Esophagus muscularis mucosa (tissue), 4 donors: ENCODE measurements at regions not wholly inside any gene's neighbourhood (a gene's known extent, or its start where the extent isn't known, plus 50 kb on each side); places are given as distances from the start of the nearest gene placed in this dataset.

Source experiments
- DNase-seq: peaks from one replicate; pipeline ENCODE4 v3.0.0-alpha.2; 2017; ENCODE audit errors: extremely low spot score
- H3K27ac ChIP-seq, 4 donors: fragments of 200-600 bp; sonication (generic); replicated peaks in 1 of 4; 1 replicate in 3 of 4; 2 replicates in 1 of 4; pipeline ENCODE4 v1.5.1; 2016 to 2019; ENCODE audit warnings: mild to moderate bottlenecking in 1 of 4
- H3K27me3 ChIP-seq, 4 donors: fragments of 200-600 bp; sonication (generic); one replicate each; pipeline versions ENCODE4 v1.5.1 to v1.6.0; 2016 to 2019
- H3K36me3 ChIP-seq, 4 donors: fragments of 200-600 bp; sonication (generic); one replicate each; pipeline ENCODE4 v1.5.1; 2016 to 2019
- H3K4me1 ChIP-seq, 4 donors: fragments of 200-600 bp; sonication (generic); one replicate each; pipeline ENCODE4 v1.5.1; 2016 to 2019
- H3K4me3 ChIP-seq, 4 donors: fragments of 200-600 bp; sonication (generic); 1 replicate in 2 of 4; 2 replicates in 2 of 4; pipeline ENCODE4 v1.5.1; 2016 to 2019; ENCODE audit warnings: mild to moderate bottlenecking in 4 of 4, moderate library complexity in 1 of 4
- H3K9me3 ChIP-seq, 4 donors: fragments of 200-600 bp; sonication (generic); 1 replicate in 3 of 4; 2 replicates in 1 of 4; pipeline ENCODE4 v1.5.1; 2016 to 2019
- EP300 ChIP-seq: sonication (generic); formaldehyde crosslinking; IDR thresholded peaks from one replicate; pipeline ENCODE4 v1.6.1; 2017; ENCODE audit warnings: antibody characterized with exemption
- POLR2A ChIP-seq: fragments of 450-650 bp; IDR thresholded peaks from one replicate; pipeline ENCODE4 v1.6.1; 2017; ENCODE audit warnings: antibody characterized with exemption, moderate library complexity, mild to moderate bottlenecking, low read depth
- POLR2AphosphoS5 ChIP-seq, 2 donors: sonication (generic); formaldehyde crosslinking; IDR thresholded peaks; one replicate each; pipeline ENCODE4 v1.6.1; 2017; ENCODE audit warnings: antibody characterized with exemption in 2 of 2
- WGBS: methylation state at CpG from one replicate; pipeline ENCODE4 v1.1.5; 2018; 5-methylcytosine and 5-hydroxymethylcytosine counted together
- intact Hi-C: fragments of 100-400 bp; cut with DNase I; formaldehyde crosslinking; loops from one replicate; pipeline ENCODE4 v1.15.1; 2023
- TF ChIP-seq, protein P1 (sequence below), 3 experiments: fragments of 200-600 bp in 2 of 3; fragments of 450-650 bp in 1 of 3; sonication (generic) in 2 of 3; IDR thresholded peaks; one replicate each; pipeline ENCODE4 v1.5.1; 2017 to 2019; ENCODE audit warnings: antibody characterized with exemption in 3 of 3, mild to moderate bottlenecking in 2 of 3, moderate library complexity in 1 of 3

DNA sequence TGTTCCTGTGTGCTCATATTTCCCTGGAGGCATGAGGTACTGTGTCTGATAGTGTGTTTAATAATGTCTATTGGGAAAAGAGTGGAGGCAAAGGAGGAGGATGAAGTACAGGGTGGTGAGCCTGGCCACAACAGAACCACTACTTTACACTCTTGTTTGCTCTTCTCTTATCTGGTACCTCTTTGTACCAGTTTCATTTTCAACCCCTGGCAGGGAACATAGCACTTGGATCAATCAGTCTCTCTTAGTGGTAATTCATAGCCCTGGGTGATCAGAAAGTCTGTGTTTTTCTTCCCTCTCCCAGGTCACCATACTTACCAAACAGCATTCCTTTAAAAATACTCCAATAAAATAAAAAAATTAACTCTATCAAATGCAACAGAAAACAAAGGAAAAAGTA, 105.4 kb downstream of the DMRT2 start:
- Histone ChIP-seq H3K9me3 (no peaks in the 10 kb centered on the region), H3K4me1 (no peaks in the 10 kb centered on the region), H3K27me3 (no peaks in the 10 kb centered on the region), H3K36me3 (no peaks in the 10 kb centered on the region), H3K4me3 (no peak overlapping the region), H3K27ac (no peak overlapping the region)
- intact Hi-C loops: no loop called here
- DNase-seq: no peak
- TF ChIP-seq POLR2A (no peak), EP300 (no peak), POLR2AphosphoS5 (IDR thresholded peaks at IDR 0.05) (no peak)
- TF ChIP-seq, protein P1, sequence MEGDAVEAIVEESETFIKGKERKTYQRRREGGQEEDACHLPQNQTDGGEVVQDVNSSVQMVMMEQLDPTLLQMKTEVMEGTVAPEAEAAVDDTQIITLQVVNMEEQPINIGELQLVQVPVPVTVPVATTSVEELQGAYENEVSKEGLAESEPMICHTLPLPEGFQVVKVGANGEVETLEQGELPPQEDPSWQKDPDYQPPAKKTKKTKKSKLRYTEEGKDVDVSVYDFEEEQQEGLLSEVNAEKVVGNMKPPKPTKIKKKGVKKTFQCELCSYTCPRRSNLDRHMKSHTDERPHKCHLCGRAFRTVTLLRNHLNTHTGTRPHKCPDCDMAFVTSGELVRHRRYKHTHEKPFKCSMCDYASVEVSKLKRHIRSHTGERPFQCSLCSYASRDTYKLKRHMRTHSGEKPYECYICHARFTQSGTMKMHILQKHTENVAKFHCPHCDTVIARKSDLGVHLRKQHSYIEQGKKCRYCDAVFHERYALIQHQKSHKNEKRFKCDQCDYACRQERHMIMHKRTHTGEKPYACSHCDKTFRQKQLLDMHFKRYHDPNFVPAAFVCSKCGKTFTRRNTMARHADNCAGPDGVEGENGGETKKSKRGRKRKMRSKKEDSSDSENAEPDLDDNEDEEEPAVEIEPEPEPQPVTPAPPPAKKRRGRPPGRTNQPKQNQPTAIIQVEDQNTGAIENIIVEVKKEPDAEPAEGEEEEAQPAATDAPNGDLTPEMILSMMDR (IDR thresholded peaks at IDR 0.05): no peak

DNA sequence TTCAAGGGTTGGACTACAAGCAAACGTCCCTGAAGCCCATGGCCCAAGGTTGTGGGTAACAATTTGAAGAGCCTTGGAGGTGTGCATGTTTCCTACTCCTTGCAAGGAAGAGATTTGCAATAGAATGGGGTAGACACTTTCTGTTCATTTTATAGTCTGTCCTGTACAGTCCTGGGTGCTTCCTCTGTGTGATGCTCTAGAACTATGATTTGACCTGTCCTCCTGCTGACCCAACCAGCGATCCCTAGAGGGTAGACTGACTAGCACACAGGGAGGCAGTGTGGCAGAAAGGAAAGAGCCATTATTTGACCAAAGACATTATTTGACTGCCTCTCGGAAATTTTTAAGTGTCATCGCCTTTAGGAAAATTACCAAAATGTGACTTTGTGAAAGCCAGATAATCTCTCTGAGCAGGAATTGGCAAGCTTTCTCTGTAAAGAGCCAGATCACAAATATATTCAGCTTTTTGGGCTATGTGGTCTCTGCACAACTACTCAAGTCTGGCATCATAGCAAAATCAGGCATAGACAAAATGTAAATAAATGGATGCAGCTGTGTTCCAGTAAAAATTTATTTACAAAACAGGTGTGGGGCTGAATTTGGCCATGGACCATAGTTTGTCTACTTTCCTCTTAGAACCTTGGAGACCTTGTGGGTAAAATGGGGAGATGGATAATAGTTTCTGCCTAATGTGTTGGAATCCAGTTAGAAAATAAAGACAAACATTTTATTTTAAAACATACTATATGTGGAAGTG, 106.8 kb downstream of the DMRT2 start:
- no peak overlapping the region for H3K27ac ChIP-seq
- H3K36me3 ChIP-seq: no peaks in the 10 kb centered on the region
- no peak overlapping the region for H3K4me3 ChIP-seq
- intact Hi-C loops: no loop called here
- WGBS: 74% methylated on average over 4 of the region's 4 CpGs
- H3K27me3 ChIP-seq: no peaks in the 10 kb centered on the region
- TF ChIP-seq POLR2A (no peak), EP300 (no peak), POLR2AphosphoS5 (IDR thresholded peaks at IDR 0.05) (no peak)
- TF ChIP-seq, protein P1 (IDR thresholded peaks at IDR 0.05): no peak
- no peaks in the 10 kb centered on the region for H3K9me3 ChIP-seq
- no peaks in the 10 kb centered on the region for H3K4me1 ChIP-seq
- DNase-seq: no peak

DNA sequence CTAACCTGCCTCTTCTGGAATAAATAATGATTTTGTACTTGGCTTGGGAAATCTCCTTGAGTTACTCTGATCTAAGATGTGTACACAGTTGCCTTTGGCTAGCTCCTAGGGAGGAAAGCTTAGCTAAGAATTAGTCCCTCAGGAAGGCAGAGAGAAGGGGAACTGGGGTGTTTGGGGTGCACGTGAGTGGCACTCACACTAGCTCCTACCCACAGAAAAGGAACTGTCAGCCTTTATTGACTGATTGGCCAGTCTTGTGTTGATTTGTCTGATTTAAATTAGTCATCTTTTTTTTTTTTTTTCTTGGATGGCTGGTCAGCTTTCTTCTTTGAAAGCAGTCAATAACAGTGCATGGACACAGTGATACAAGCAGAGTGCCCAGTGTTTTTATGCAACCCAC, 107.7 kb downstream of the DMRT2 start:
- Histone ChIP-seq H3K36me3 (no peaks in the 10 kb centered on the region), H3K27ac (no peak overlapping the region), H3K9me3 (no peaks in the 10 kb centered on the region), H3K27me3 (no peaks in the 10 kb centered on the region), H3K4me1 (no peaks in the 10 kb centered on the region), H3K4me3 (no peak overlapping the region)
- no peak for DNase-seq
- intact Hi-C loops: no loop called here
- WGBS: 73% methylated on average over 1 of the region's 1 CpG
- TF ChIP-seq, protein P1 (IDR thresholded peaks at IDR 0.05): no peak
- TF ChIP-seq POLR2A (no peak), POLR2AphosphoS5 (IDR thresholded peaks at IDR 0.05) (no peak), EP300 (no peak)

DNA sequence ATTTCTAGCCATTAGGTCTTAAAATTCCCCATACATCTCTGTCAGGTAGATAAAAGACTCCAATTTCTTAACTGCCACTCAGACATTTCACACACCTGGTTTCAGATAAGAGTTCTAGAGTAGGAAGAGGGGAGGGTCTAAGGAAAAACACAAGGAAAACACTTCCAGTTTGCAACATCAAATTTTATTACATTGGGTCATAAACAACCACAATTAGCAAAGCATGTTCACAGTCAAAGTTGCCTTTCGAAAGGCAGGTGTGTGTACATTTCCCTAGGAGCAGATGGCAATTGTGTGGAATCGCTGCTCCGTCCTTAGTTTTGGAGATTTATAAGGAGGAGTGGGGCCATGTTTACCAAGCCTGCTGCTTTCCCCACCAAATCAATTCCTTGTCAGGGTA, 120.8 kb downstream of the DMRT2 start:
- intact Hi-C loops: no loop called here
- WGBS: 86% methylated on average over 3 of the region's 3 CpGs
- TF ChIP-seq, protein P1 (IDR thresholded peaks at IDR 0.05): no peak
- H3K4me1 ChIP-seq: no peaks in the 10 kb centered on the region
- H3K36me3 ChIP-seq: no peaks in the 10 kb centered on the region
- no peak for DNase-seq
- no peak overlapping the region for H3K4me3 ChIP-seq
- no peak overlapping the region for H3K27ac ChIP-seq
- H3K9me3 ChIP-seq: peaks cover 4 to 14% (median 9%) of the 10 kb centered on the region in 4 donors
- H3K27me3 ChIP-seq: no peaks in the 10 kb centered on the region

DNA sequence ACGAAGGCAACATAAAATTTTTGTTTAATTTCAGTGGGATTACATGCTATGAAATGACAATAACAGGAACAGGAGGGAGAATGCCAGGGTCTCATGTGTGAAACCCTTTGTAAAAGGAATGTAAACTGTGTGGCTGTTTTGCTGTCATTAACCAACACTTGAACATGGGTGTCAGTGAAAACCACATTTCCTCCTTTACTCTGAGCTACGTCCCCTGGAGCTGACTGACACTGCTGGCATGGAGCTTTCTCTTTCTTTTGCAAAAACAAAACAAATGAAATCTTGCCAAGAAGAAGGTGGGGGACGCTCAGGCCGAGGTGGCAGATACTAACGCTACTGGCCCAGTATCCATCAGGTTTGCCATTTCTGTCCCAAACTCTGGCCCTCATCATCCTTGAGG, 121.4 kb downstream of the DMRT2 start:
- TF ChIP-seq, protein P1 (IDR thresholded peaks at IDR 0.05): no peak
- no peak for TF ChIP-seq POLR2A
- TF ChIP-seq EP300: no peak
- no peak for TF ChIP-seq POLR2AphosphoS5 (IDR thresholded peaks at IDR 0.05)
- WGBS: 40% methylated on average over 5 of the region's 5 CpGs
- no peaks in the 10 kb centered on the region for H3K36me3 ChIP-seq
- H3K27me3 ChIP-seq: no peaks in the 10 kb centered on the region
- no peak overlapping the region for H3K27ac ChIP-seq
- H3K4me3 ChIP-seq: no peak overlapping the region
- no peaks in the 10 kb centered on the region for H3K4me1 ChIP-seq
- intact Hi-C loops: no loop called here
- H3K9me3 ChIP-seq: peaks cover 4 to 14% (median 9%) of the 10 kb centered on the region in 4 donors
- no peak for DNase-seq
